CD4-positive, alpha-beta T cell (primary cell): ENCODE measurements at regions not wholly inside any gene's neighbourhood (a gene's known extent, or its start where the extent isn't known, plus 50 kb on each side); places are given as distances from the start of the nearest gene placed in this dataset.

Experiments used
- ATAC-seq: fragments of 200-7000 bp; cut with Tn5 transposase; one replicate; pipeline ENCODE4 v1.10.0; 2022; ENCODE audit warnings: mild to moderate bottlenecking; ENCODE audit not compliant: poor library complexity
- CTCF ChIA-PET: fragments of 350-600 bp; sonication (Branson Sonifier 250); formaldehyde crosslinking; loops from one replicate; lab custom pipeline; 2021; ENCODE audit warnings: antibody characterized with exemption, inconsistent platforms; lab: Charles Lee
- POLR2A ChIA-PET: fragments of 350-600 bp; sonication (Branson Sonifier 250); formaldehyde crosslinking; loops from one replicate; lab custom pipeline; 2021; ENCODE audit warnings: antibody characterized with exemption, inconsistent platforms; lab: Charles Lee
- DNase-seq, 14 experiments: peaks; one replicate each; pipeline ENCODE4 v3.0.0-alpha.2; 2013 to 2020; ENCODE audit warnings: mixed read lengths in 2 of 14
- H3K27ac ChIP-seq, 2 donors: one replicate each; pipeline versions ENCODE4 v1.5.1 to v1.7.0; 2013; ENCODE audit warnings: low read length in 2 of 2, low read depth in 1 of 2, mild to moderate bottlenecking in 1 of 2
- H3K27me3 ChIP-seq, 2 experiments: 1 replicate in 1 of 2; 2 replicates in 1 of 2; pipeline versions ENCODE4 v1.6.1 to v1.7.0; 2013; ENCODE audit warnings: low read length in 2 of 2, control low read depth in 1 of 2, mild to moderate bottlenecking in 1 of 2, moderate library complexity in 1 of 2; ENCODE audit not compliant: insufficient read depth in 2 of 2, control insufficient read depth in 1 of 2
- H3K36me3 ChIP-seq: one replicate; pipeline ENCODE4 v1.6.1; 2013; ENCODE audit warnings: low read length, control low read depth; ENCODE audit not compliant: insufficient read depth
- H3K4me1 ChIP-seq: one replicate; pipeline ENCODE4 v1.6.1; 2013; ENCODE audit warnings: low read length, control low read depth; ENCODE audit not compliant: insufficient read depth
- H3K4me3 ChIP-seq: one replicate; pipeline ENCODE4 v1.5.1; 2013; ENCODE audit warnings: mild to moderate bottlenecking, low read length, moderate library complexity
- H3K9me3 ChIP-seq, 2 experiments: 1 replicate in 1 of 2; 2 replicates in 1 of 2; pipeline versions ENCODE4 v1.6.1 to v1.7.0; 2013; ENCODE audit warnings: low read length in 2 of 2, mild to moderate bottlenecking in 2 of 2, control low read depth in 1 of 2, moderate library complexity in 1 of 2; ENCODE audit not compliant: control insufficient read depth in 1 of 2, insufficient read depth in 1 of 2
- H3K27ac Mint-ChIP-seq: one replicate; pipeline ENCODE4 v1.8.0; 2020; ENCODE audit warnings: mixed read lengths
- H3K27me3 Mint-ChIP-seq: one replicate; pipeline ENCODE4 v1.8.0; 2021; ENCODE audit warnings: mixed read lengths
- H3K36me3 Mint-ChIP-seq: one replicate; pipeline ENCODE4 v1.8.0; 2021; ENCODE audit warnings: low read depth, mixed read lengths
- H3K4me1 Mint-ChIP-seq: one replicate; pipeline ENCODE4 v1.8.0; 2021; ENCODE audit warnings: low read depth, mixed read lengths
- H3K4me3 Mint-ChIP-seq: one replicate; pipeline ENCODE4 v1.8.0; 2020; ENCODE audit warnings: mild to moderate bottlenecking, mixed read lengths
- H3K9me3 Mint-ChIP-seq: one replicate; pipeline ENCODE4 v1.8.0; 2020; ENCODE audit warnings: mixed read lengths
- intact Hi-C, 2 experiments: fragments of 100-400 bp; cut with DNase I in 1 of 2; cut with micrococcal nuclease in 1 of 2; formaldehyde crosslinking; loops; one replicate each; pipeline versions ENCODE4 v1.15.1 to v1.9.0; 2023 to 2025; cut with DNase I, micrococcal nuclease
- TF ChIP-seq, protein P1 (sequence below): fragments of 200-600 bp; IDR thresholded peaks from one replicate; pipeline ENCODE4 v1.8.0; 2022; ENCODE audit warnings: antibody characterized with exemption, mild to moderate bottlenecking

DNA sequence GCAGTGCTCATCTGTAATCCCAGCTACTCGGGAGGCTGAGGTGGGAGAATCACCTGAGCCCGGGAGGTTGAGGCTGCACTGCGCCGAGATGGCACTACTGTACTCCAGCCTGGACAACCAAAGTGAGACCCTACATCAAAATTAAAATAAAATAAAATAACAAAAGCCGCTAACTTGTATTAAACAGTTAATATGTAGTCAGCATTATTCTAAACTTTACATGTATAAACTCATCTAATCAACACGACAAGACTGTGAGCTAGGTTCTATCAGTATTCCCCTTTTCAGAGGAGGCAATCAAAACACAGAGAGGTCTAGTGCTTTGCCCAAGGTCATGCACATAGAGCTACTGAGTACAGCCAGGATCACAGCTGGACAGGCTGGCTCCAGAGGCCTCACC lies 111.7 kb upstream of the LINGO1 start:
- H3K9me3 Mint-ChIP-seq = no peaks in the 10 kb centered on the region
- CTCF ChIA-PET = no interaction called here
- peaks cover 0 to 7% of the 10 kb centered on the region in 2 experiments for H3K9me3 ChIP-seq
- no peak overlapping the region for H3K4me3 Mint-ChIP-seq
- H3K36me3 Mint-ChIP-seq = no peaks in the 10 kb centered on the region
- no peak overlapping the region for H3K27ac ChIP-seq
- TF ChIP-seq, protein P1, sequence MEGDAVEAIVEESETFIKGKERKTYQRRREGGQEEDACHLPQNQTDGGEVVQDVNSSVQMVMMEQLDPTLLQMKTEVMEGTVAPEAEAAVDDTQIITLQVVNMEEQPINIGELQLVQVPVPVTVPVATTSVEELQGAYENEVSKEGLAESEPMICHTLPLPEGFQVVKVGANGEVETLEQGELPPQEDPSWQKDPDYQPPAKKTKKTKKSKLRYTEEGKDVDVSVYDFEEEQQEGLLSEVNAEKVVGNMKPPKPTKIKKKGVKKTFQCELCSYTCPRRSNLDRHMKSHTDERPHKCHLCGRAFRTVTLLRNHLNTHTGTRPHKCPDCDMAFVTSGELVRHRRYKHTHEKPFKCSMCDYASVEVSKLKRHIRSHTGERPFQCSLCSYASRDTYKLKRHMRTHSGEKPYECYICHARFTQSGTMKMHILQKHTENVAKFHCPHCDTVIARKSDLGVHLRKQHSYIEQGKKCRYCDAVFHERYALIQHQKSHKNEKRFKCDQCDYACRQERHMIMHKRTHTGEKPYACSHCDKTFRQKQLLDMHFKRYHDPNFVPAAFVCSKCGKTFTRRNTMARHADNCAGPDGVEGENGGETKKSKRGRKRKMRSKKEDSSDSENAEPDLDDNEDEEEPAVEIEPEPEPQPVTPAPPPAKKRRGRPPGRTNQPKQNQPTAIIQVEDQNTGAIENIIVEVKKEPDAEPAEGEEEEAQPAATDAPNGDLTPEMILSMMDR = no peak
- no peaks in the 10 kb centered on the region for H3K4me1 Mint-ChIP-seq
- DNase-seq = no peak
- no peak for ATAC-seq
- H3K4me3 ChIP-seq = no peak overlapping the region
- POLR2A ChIA-PET = no interaction called here
- peaks cover 3% of the 10 kb centered on the region for H3K4me1 ChIP-seq
- intact Hi-C loops = no loop called here
- peaks cover 0 to 3% of the 10 kb centered on the region in 2 experiments for H3K27me3 ChIP-seq
- no peak overlapping the region for H3K27ac Mint-ChIP-seq
- H3K36me3 ChIP-seq = no peaks in the 10 kb centered on the region
- H3K27me3 Mint-ChIP-seq = peaks cover 9% of the 10 kb centered on the region

DNA sequence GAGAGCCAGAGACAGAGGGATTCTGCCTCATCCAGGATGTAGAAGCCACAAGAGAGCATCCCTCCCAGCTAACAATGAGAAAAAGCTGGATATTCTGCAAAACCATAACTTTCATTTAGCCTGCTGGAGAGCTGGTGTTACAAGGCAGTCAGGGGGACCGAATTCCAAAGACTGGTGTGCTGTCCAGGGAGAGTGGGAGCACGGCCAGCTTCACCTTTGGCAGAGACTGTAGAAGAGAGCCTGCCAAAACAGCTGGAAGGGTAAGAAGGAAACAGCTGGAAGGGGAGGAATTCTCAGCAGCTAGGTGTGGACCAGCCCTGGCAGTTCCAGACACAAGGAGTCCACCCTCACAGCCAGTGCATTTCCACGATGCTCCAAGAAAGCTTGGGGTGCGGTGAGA lies 109.9 kb upstream of the LINGO1 start:
- DNase-seq = no peak
- Mint-ChIP-seq H3K4me1 (no peaks in the 10 kb centered on the region), H3K4me3 (no peak overlapping the region), H3K9me3 (no peaks in the 10 kb centered on the region), H3K27me3 (peaks cover 16% of the 10 kb centered on the region), H3K27ac (no peak overlapping the region), H3K36me3 (no peaks in the 10 kb centered on the region)
- Histone ChIP-seq H3K36me3 (no peaks in the 10 kb centered on the region), H3K4me3 (no peak overlapping the region), H3K27me3 (peaks cover 0 to 3% of the 10 kb centered on the region in 2 experiments), H3K27ac (no peak overlapping the region), H3K9me3 (peaks cover 0 to 7% of the 10 kb centered on the region in 2 experiments), H3K4me1 (no peaks in the 10 kb centered on the region)
- POLR2A ChIA-PET = no interaction called here
- intact Hi-C loops = no loop called here
- CTCF ChIA-PET = no interaction called here
- TF ChIP-seq, protein P1 = no peak
- no peak for ATAC-seq

DNA sequence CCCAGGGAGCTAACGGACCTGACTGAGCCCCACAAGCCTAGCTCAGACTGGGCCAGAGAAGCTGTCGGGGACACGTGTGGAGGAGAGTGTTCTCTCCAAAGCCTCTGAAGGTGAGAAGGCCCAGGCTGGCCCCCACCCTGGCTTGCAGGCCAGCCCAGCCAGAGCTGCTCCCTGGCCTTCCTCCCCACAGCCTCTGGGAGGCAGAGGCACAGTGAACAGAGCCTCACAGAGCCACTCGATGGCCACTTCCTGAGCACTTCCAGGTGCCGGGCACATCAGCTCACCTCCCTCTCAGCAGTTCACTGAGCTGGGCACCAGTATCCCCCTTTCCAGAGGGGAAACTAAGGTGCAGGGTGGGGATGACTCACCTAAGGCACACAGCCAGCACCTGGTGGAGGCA lies 109.4 kb upstream of the LINGO1 start:
- no peaks in the 10 kb centered on the region for H3K4me1 ChIP-seq

More for the DNA sequence above, 109.4 kb upstream of the LINGO1 start:
- Mint-ChIP-seq H3K36me3 (no peaks in the 10 kb centered on the region), H3K27ac (no peak overlapping the region), H3K4me1 (no peaks in the 10 kb centered on the region), H3K4me3 (no peak overlapping the region), H3K27me3 (peaks cover 19% of the 10 kb centered on the region), H3K9me3 (no peaks in the 10 kb centered on the region)
- no peak for DNase-seq
- intact Hi-C loops = no loop called here
- CTCF ChIA-PET = no interaction called here
- TF ChIP-seq, protein P1 = no peak
- Histone ChIP-seq H3K4me3 (no peak overlapping the region), H3K27me3 (peaks cover 0 to 3% of the 10 kb centered on the region in 2 experiments), H3K27ac (no peak overlapping the region), H3K36me3 (no peaks in the 10 kb centered on the region), H3K9me3 (peaks cover 0 to 7% of the 10 kb centered on the region in 2 experiments)
- no peak for ATAC-seq
- POLR2A ChIA-PET = no interaction called here
